Spleen (tissue), 11 donors: ENCODE measurements at regions not wholly inside any gene's neighbourhood (a gene's known extent, or its start where the extent isn't known, plus 50 kb on each side); places are given as distances from the start of the nearest gene placed in this dataset.

Source experiments
- DNase-seq: peaks from one replicate; pipeline ENCODE4 v3.0.0-alpha.2; 2020
- H3K27ac ChIP-seq, 8 donors: fragments of 200-600 bp; sonication (generic) in 7 of 8; 1 replicate in 4 of 8; 2 replicates in 4 of 8; pipeline versions ENCODE4 v1.5.0 to v1.8.0; 2016 to 2021; ENCODE audit warnings: inconsistent platforms in 4 of 8, mild to moderate bottlenecking in 4 of 8, moderate library complexity in 1 of 8
- H3K27me3 ChIP-seq, 7 donors: fragments of 200-600 bp; sonication (generic) in 6 of 7; replicated peaks in 1 of 7; 1 replicate in 4 of 7; 2 replicates in 3 of 7; pipeline versions ENCODE4 v1.5.0 to v1.8.0; 2016 to 2021; ENCODE audit warnings: inconsistent platforms in 3 of 7, mild to moderate bottlenecking in 1 of 7
- H3K36me3 ChIP-seq, 6 donors: fragments of 200-600 bp; sonication (generic) in 5 of 6; 1 replicate in 4 of 6; 2 replicates in 2 of 6; pipeline versions ENCODE4 v1.5.0 to v1.8.0; 2016 to 2021; ENCODE audit warnings: inconsistent platforms in 2 of 6
- H3K4me1 ChIP-seq, 6 donors: fragments of 200-600 bp; sonication (generic) in 5 of 6; 1 replicate in 3 of 6; 2 replicates in 3 of 6; pipeline versions ENCODE4 v1.5.0 to v1.8.0; 2016 to 2021; ENCODE audit warnings: inconsistent platforms in 3 of 6
- H3K4me3 ChIP-seq, 8 donors: fragments of 200-600 bp; sonication (generic) in 7 of 8; 1 replicate in 4 of 8; 2 replicates in 4 of 8; pipeline versions ENCODE4 v1.5.0 to v1.8.0; 2016 to 2021; ENCODE audit warnings: inconsistent platforms in 4 of 8, mild to moderate bottlenecking in 4 of 8, moderate library complexity in 2 of 8
- H3K9me3 ChIP-seq, 8 donors: fragments of 200-600 bp; sonication (generic) in 7 of 8; 1 replicate in 4 of 8; 2 replicates in 4 of 8; pipeline versions ENCODE4 v1.5.0 to v1.8.0; 2016 to 2021; ENCODE audit warnings: inconsistent platforms in 4 of 8
- POLR2A ChIP-seq, 3 donors: fragments of 450-650 bp; IDR thresholded peaks; one replicate each; pipeline ENCODE4 v1.5.1; 2017; ENCODE audit warnings: antibody characterized with exemption in 3 of 3, mild to moderate bottlenecking in 1 of 3
- POLR2AphosphoS5 ChIP-seq, 3 donors: sonication (generic); formaldehyde crosslinking; IDR thresholded peaks; one replicate each; pipeline ENCODE4 v1.5.1; 2017; ENCODE audit warnings: antibody characterized with exemption in 3 of 3
- WGBS, 5 donors: extraction: QIAGEN DNeasy Blood & Tissue Kit in 3 of 5; methylation state at CpG; one replicate each; pipeline versions ENCODE4 v1.1.5 to v1.1.7; 2013 to 2018; 5-methylcytosine and 5-hydroxymethylcytosine counted together
- intact Hi-C: fragments of 100-400 bp; cut with DNase I; formaldehyde crosslinking; loops from one replicate; pipeline ENCODE4 v1.15.0; 2023; ENCODE audit warnings: low total_unique reads
- TF ChIP-seq, protein P1 (sequence below), 11 experiments: fragments of 200-600 bp in 7 of 11; fragments of 450-650 bp in 4 of 11; sonication (generic) in 4 of 11; IDR thresholded peaks in 8 of 11; conservative IDR thresholded peaks in 3 of 11; 1 replicate in 7 of 11; 2 replicates in 4 of 11; pipeline versions ENCODE4 v1.4.0 to v1.8.0; 2016 to 2021; ENCODE audit warnings: antibody characterized with exemption in 11 of 11, inconsistent platforms in 4 of 11, mild to moderate bottlenecking in 1 of 11
- donor health status: healthy with polysubstance abuse.
- donor health status: DM: no; HTN: no; CAD: no; lungs with moderate emphysema.
- donor health status: DM: no; HTN: no; CAD: no.
- donor health status: Bipolar disorder and iron deficiency.
- donor health status: healthy.
- donor health status: DM: no; HTN: no; CAD: no.
- donor health status: DM: yes; HTN: yes; CAD: no.

DNA sequence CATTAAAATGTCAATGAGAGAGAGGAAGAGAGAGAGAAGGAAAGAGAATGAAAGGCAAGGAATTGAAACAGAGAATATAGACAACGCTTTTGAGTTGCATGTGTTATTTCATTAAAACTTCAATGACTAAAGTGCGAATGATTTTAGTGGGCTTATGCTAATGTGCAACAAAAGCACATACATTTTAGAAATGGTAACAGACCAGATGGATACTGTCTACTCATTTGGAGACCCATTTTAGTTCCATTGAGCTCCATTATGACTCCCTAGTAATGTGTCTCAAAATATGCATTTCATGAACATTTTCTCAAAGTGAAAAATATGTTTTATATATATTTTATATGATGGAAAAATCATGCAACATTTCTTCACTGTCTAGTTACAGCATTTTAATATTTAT lies 622.2 kb upstream of the GCFC2 start:
- TF ChIP-seq POLR2A (IDR thresholded peaks at IDR 0.05) (no peak), POLR2AphosphoS5 (IDR thresholded peaks at IDR 0.05) (no peak)
- TF ChIP-seq, protein P1, sequence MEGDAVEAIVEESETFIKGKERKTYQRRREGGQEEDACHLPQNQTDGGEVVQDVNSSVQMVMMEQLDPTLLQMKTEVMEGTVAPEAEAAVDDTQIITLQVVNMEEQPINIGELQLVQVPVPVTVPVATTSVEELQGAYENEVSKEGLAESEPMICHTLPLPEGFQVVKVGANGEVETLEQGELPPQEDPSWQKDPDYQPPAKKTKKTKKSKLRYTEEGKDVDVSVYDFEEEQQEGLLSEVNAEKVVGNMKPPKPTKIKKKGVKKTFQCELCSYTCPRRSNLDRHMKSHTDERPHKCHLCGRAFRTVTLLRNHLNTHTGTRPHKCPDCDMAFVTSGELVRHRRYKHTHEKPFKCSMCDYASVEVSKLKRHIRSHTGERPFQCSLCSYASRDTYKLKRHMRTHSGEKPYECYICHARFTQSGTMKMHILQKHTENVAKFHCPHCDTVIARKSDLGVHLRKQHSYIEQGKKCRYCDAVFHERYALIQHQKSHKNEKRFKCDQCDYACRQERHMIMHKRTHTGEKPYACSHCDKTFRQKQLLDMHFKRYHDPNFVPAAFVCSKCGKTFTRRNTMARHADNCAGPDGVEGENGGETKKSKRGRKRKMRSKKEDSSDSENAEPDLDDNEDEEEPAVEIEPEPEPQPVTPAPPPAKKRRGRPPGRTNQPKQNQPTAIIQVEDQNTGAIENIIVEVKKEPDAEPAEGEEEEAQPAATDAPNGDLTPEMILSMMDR (IDR thresholded peaks at IDR 0.05 in 8 of 11, conservative IDR thresholded peaks at IDR 0.05 in 3 of 11), result no peak
- Histone ChIP-seq H3K27me3 (no peaks in the 10 kb centered on the region), H3K9me3 (peaks cover 0 to 9% (median 2%) of the 10 kb centered on the region in 8 donors), H3K27ac (no peak overlapping the region), H3K4me3 (no peak overlapping the region), H3K4me1 (no peaks in the 10 kb centered on the region), H3K36me3 (no peaks in the 10 kb centered on the region)
- 89 to 94% (median 91%) methylated on average over 2 of the region's 2 CpGs for WGBS, 5 donors
- intact Hi-C loops, result no loop called here
- DNase-seq, result no peak

DNA sequence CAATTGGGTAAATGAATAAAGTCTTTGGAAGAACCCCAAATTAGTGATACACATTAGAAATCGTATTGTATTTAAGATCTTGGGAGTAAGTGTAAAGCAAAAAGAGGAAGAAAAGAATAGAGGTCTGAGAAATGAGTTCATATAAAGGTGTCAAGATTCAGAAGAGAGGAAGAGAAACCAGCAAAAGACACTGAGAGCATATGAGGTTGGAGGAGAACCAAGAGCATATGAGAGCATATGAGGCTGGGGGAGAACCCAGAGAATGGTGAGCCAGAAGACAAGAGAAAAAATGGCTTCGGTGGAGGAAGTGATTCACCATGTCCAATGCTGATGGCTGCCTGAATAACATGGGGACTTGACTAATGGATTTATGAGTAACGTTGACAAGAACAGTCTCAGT lies 620.1 kb upstream of the GCFC2 start:
- 77 to 90% (median 83%) methylated on average over 3 of the region's 3 CpGs for WGBS, 5 donors
- Histone ChIP-seq H3K36me3 (no peaks in the 10 kb centered on the region), H3K4me1 (no peaks in the 10 kb centered on the region), H3K9me3 (peaks cover 0 to 8% (median 0%) of the 10 kb centered on the region in 8 donors), H3K4me3 (no peak overlapping the region), H3K27ac (no peak overlapping the region), H3K27me3 (no peaks in the 10 kb centered on the region)
- intact Hi-C loops, result no loop called here
- TF ChIP-seq POLR2AphosphoS5 (IDR thresholded peaks at IDR 0.05) (no peak), POLR2A (IDR thresholded peaks at IDR 0.05) (no peak)
- TF ChIP-seq, protein P1 (IDR thresholded peaks at IDR 0.05 in 8 of 11, conservative IDR thresholded peaks at IDR 0.05 in 3 of 11), result no peak
- DNase-seq, result no peak

DNA sequence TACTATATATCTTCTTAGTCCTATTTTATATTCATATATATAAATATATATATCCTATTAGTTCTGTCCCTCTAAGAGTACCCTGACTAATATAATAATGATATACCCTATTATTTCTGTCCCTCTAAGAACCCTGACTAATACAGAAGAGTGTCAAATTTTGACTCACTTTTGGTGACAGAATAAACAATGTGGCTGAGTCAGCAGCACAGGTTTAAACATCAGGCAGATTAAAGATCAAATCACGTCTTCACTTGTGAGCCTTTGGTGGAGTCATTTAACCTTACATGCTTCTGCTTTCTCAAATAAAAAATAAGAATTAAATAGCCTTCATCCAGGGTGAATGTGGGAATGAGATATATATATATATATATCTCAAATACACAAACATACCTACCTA lies 615.9 kb upstream of the GCFC2 start:
- intact Hi-C loops, result no loop called here
- TF ChIP-seq POLR2AphosphoS5 (IDR thresholded peaks at IDR 0.05), result no peak
- no peak for TF ChIP-seq POLR2A (IDR thresholded peaks at IDR 0.05)
- TF ChIP-seq, protein P1 (IDR thresholded peaks at IDR 0.05 in 8 of 11, conservative IDR thresholded peaks at IDR 0.05 in 3 of 11), result no peak
- Histone ChIP-seq H3K9me3 (peaks cover 0 to 5% (median 0%) of the 10 kb centered on the region in 8 donors), H3K4me1 (no peaks in the 10 kb centered on the region), H3K36me3 (no peaks in the 10 kb centered on the region), H3K27me3 (no peaks in the 10 kb centered on the region), H3K27ac (no peak overlapping the region), H3K4me3 (no peak overlapping the region)
- no peak for DNase-seq
- WGBS, 5 donors, result 78 to 87% (median 79%) methylated on average over 1 of the region's 1 CpG

- Histone ChIP-seq H3K4me1 (no peaks in the 10 kb centered on the region), H3K4me3 (no peak overlapping the region), H3K36me3 (no peaks in the 10 kb centered on the region), H3K27me3 (no peaks in the 10 kb centered on the region), H3K27ac (no peak overlapping the region), H3K9me3 (no peaks in the 10 kb centered on the region)
- TF ChIP-seq, protein P1 (IDR thresholded peaks at IDR 0.05 in 8 of 11, conservative IDR thresholded peaks at IDR 0.05 in 3 of 11), result no peak
- TF ChIP-seq POLR2A (IDR thresholded peaks at IDR 0.05) (no peak), POLR2AphosphoS5 (IDR thresholded peaks at IDR 0.05) (no peak)
- intact Hi-C loops, result no loop called here
- DNase-seq, result no peak
- WGBS, 5 donors, result 78 to 88% (median 85%) methylated on average over 4 of the region's 4 CpGs
Measured at GRCh38 chr2:76323381-76323780, 612.7 kb upstream of the GCFC2 start.
